ENCODE measurements at regions not wholly inside any gene's neighbourhood (a gene's known extent, or its start where the extent isn't known, plus 50 kb on each side); places are given as distances from the start of the nearest gene placed in this dataset.

GRCh38 chr6:147772724-147773123, 264.2 kb downstream of the SAMD5 start:
- Mint-ChIP-seq H3K4me1 (no peaks in the 10 kb centered on the region), H3K4me3 (no peak overlapping the region), H3K9me3 (no peaks in the 10 kb centered on the region), H3K36me3 (no peaks in the 10 kb centered on the region), H3K27ac (no peak overlapping the region), H3K27me3 (ENCODE audit: low read depth) (no peaks in the 10 kb centered on the region)
- no peak for DNase-seq (ENCODE audit: low spot score)
- no peak for ATAC-seq
- POLR2A ChIA-PET, result no interaction called here
- no peak for TF ChIP-seq CTCF (IDR thresholded peaks at IDR 0.05)
- TF ChIP-seq CREM (CRISPR knock-in tag; IDR thresholded peaks at IDR 0.05), result no peak
- no peak for TF ChIP-seq OVOL2 (CRISPR knock-in tag; IDR thresholded peaks at IDR 0.05; ENCODE audit: borderline replicate concordance)
- TF ChIP-seq PREB (CRISPR knock-in tag; IDR thresholded peaks at IDR 0.05; ENCODE audit: borderline replicate concordance), result no peak
- no peak for TF ChIP-seq ARID4B (CRISPR knock-in tag; IDR thresholded peaks at IDR 0.05; ENCODE audit: borderline replicate concordance)
- TF ChIP-seq IRF1 (CRISPR knock-in tag; IDR thresholded peaks at IDR 0.05), result no peak
- no peak for TF ChIP-seq TP53 (CRISPR knock-in tag; IDR thresholded peaks at IDR 0.05)
- no peak for TF ChIP-seq ATF2 (CRISPR knock-in tag; IDR thresholded peaks at IDR 0.05; ENCODE audit: borderline replicate concordance, low read depth)
- TF ChIP-seq ZNF138 (CRISPR knock-in tag; conservative IDR thresholded peaks at IDR 0.05), result no peak
- TF ChIP-seq ZNF317 (CRISPR knock-in tag; IDR thresholded peaks at IDR 0.05; ENCODE audit: borderline replicate concordance, low read depth), result no peak
- no peak for TF ChIP-seq NR2C2 (CRISPR knock-in tag; IDR thresholded peaks at IDR 0.05)
- no peak for TF ChIP-seq JUN (CRISPR knock-in tag; IDR thresholded peaks at IDR 0.05)
- no peak for TF ChIP-seq ZNF219 (CRISPR knock-in tag; IDR thresholded peaks at IDR 0.05; ENCODE audit: borderline replicate concordance)
- no peak for TF ChIP-seq RELA (CRISPR knock-in tag; IDR thresholded peaks at IDR 0.05; ENCODE audit: borderline replicate concordance)
- TF ChIP-seq CREB1 (CRISPR knock-in tag; IDR thresholded peaks at IDR 0.05), result no peak
- no peak for TF ChIP-seq JAZF1 (CRISPR knock-in tag; IDR thresholded peaks at IDR 0.05)
- TF ChIP-seq ERG (CRISPR knock-in tag; IDR thresholded peaks at IDR 0.05), result no peak
- TF ChIP-seq NFATC4 (CRISPR knock-in tag; IDR thresholded peaks at IDR 0.05), result no peak
- no peak for TF ChIP-seq ZNF425 (CRISPR knock-in tag; conservative IDR thresholded peaks at IDR 0.05)
- TF ChIP-seq GABPB1 (CRISPR knock-in tag; IDR thresholded peaks at IDR 0.05), result no peak
- CTCF ChIA-PET, result no interaction called here
